Activated CD4-positive, alpha-beta T cell treated with anti-CD3 and anti-CD28 coated beads, Interleukin-2, amount 50 U/mL, for 24 hours (primary cell): ENCODE measurements at regions not wholly inside any gene's neighbourhood (a gene's known extent, or its start where the extent isn't known, plus 50 kb on each side); places are given as distances from the start of the nearest gene placed in this dataset.

Source experiments
- DNase-seq, 2 donors: peaks; one replicate each; pipeline ENCODE4 v3.0.0-alpha.2; 2020; ENCODE audit warnings: low read depth in 1 of 2, low spot score in 1 of 2

GRCh38 chr4:44071959-44072955, 376.4 kb downstream of the KCTD8 start:
- DNase-seq = no peak

- no peak for DNase-seq
Measured at GRCh38 chr4:44086753-44087152, 361.9 kb downstream of the KCTD8 start.

DNA sequence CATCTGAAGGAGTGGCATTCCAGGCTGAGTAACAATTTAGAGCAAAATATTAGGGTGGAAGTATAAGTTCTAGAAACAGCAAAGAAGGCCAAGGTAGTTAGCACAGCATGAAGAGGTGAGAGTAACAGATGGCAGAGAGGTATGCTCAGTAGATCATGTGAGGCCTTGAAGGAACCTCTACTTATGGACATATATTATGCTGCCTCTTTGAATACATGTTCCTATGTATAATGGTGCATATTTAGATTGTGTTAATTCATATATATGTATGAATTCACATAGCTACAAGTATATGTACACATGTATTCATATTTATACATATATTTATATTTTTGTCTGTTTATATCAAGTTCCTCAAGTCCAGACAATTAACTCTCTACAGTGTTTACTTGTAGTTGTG, 355.2 kb downstream of the KCTD8 start:
- DNase-seq = no peak

DNA sequence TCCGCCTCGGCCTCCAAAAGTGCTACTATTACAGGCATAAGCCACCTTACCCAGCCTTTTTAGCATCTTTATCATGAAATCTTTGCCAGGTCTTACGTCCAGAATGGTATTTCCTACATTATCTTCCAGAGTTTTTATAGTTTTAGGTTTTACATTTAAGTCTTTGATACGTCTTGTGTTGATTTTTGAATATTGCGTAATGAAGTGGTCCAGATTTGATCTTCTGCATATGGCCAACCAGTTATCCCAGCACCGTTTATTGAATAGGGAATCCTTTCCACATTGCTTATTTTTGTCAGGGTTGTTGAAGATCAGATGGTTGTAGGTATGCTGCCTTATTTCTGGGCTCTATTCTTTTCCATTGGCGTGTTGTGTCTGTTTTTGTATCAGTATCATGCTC, 349.6 kb downstream of the KCTD8 start:
- DNase-seq = no peak

DNA sequence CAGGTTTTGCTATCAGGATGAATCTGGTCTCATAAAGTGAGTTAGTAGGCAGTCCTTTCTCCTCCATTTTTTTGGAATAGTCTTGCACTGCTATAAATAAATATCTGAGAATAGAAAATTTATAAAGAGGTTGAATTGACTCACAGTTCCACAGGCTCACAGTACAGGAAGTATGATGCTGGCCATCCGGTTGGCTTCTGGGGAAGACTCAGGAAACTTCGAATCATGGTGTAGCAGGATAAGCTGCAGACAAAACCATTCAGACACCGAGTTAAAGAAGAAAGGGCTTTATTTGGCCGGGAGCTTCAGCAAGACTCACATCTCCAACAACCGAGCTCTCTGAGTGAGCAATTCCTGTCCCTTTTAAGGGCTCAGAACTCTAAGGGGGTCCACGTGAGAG, 348.2 kb downstream of the KCTD8 start:
- no peak for DNase-seq

GRCh38 chr4:44118971-44119680, 329.5 kb downstream of the KCTD8 start:
- no peak for DNase-seq

DNA sequence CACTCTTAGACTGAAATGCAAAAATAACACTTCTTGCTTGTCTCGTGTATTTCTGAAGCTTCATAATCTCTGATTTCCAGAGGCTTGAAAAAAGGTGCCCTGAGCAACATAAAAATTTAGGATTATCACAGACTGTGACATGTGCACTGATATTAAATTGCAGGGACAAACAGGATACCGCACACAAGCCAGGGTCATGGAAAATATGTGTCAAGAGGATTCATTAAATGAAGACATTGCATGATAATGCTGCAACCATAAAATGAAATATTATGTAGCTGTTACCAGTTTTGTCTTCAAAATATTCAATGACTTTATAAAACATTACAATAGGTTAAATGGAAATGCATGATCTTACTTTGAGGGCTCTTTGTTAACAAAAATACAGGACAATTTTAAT, 328.0 kb downstream of the KCTD8 start:
- DNase-seq = no peak

- no peak for DNase-seq
Measured at GRCh38 chr4:44121210-44121609, 327.4 kb downstream of the KCTD8 start.
